Upper lobe of right lung (tissue), 1 donor: ENCODE measurements at regions not wholly inside any gene's neighbourhood (a gene's known extent, or its start where the extent isn't known, plus 50 kb on each side); places are given as distances from the start of the nearest gene placed in this dataset.
"Not testable (repeated sequence)": the region's sequence is repeated elsewhere in the genome, so short reads cannot be mapped to it uniquely, and the experiment has no call there.

Experiments
- ATAC-seq: fragments of 200-7000 bp; cut with Tn5 transposase; one replicate; pipeline ENCODE4 v1.9.1; 2020; ENCODE audit warnings: mild to moderate bottlenecking, moderate library complexity
- DNase-seq: peaks from one replicate; pipeline ENCODE4 v3.0.0-alpha.2; 2020
- H3K27ac ChIP-seq: fragments of 200-600 bp; one replicate; pipeline ENCODE4 v1.8.0; 2022
- H3K27me3 ChIP-seq: fragments of 200-600 bp; one replicate; pipeline ENCODE4 v1.8.0; 2022; ENCODE audit warnings: mild to moderate bottlenecking
- H3K36me3 ChIP-seq: fragments of 200-600 bp; one replicate; pipeline ENCODE4 v1.8.0; 2022
- H3K4me1 ChIP-seq: fragments of 200-600 bp; one replicate; pipeline ENCODE4 v1.8.0; 2022
- H3K4me3 ChIP-seq: fragments of 200-600 bp; one replicate; pipeline ENCODE4 v1.8.0; 2022; ENCODE audit warnings: mild to moderate bottlenecking
- H3K9me3 ChIP-seq: fragments of 200-600 bp; one replicate; pipeline ENCODE4 v1.8.0; 2022
- intact Hi-C: fragments of 100-400 bp; cut with DNase I; formaldehyde crosslinking; loops from one replicate; pipeline ENCODE4 v1.11.0; 2022
- TF ChIP-seq, protein P1 (sequence below): fragments of 200-600 bp; IDR thresholded peaks from one replicate; pipeline ENCODE4 v1.8.0; 2022; ENCODE audit warnings: antibody characterized with exemption
- donor health status: DM: no; HTN: yes; CAD: no; lungs with severe emphysema.

DNA sequence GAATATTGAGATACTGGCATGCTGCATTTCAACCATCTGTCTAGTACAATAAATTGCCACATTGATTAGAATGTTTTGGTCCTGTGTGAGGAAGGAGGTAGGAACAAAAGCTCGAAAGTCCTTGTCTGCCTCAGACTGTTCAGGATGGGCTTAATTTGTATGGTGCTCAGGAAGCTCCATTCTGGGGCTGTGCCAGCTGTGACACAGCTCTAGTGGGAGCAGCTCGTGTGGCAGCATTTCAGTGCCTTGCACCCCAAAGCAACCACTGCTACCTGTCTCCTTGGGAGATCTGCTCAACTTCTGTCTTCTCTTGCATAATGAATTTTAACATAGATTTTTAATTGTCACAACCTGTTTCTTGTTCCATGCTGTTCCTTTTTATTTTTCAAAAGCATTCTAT lies 144.4 kb upstream of the THUMPD2 start:
- H3K4me3 ChIP-seq: no peak overlapping the region
- intact Hi-C loops: no loop called here
- TF ChIP-seq, protein P1, sequence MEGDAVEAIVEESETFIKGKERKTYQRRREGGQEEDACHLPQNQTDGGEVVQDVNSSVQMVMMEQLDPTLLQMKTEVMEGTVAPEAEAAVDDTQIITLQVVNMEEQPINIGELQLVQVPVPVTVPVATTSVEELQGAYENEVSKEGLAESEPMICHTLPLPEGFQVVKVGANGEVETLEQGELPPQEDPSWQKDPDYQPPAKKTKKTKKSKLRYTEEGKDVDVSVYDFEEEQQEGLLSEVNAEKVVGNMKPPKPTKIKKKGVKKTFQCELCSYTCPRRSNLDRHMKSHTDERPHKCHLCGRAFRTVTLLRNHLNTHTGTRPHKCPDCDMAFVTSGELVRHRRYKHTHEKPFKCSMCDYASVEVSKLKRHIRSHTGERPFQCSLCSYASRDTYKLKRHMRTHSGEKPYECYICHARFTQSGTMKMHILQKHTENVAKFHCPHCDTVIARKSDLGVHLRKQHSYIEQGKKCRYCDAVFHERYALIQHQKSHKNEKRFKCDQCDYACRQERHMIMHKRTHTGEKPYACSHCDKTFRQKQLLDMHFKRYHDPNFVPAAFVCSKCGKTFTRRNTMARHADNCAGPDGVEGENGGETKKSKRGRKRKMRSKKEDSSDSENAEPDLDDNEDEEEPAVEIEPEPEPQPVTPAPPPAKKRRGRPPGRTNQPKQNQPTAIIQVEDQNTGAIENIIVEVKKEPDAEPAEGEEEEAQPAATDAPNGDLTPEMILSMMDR: no peak
- peaks cover 7% of the 10 kb centered on the region for H3K27me3 ChIP-seq
- no peak for DNase-seq
- H3K36me3 ChIP-seq: no peaks in the 10 kb centered on the region
- ATAC-seq: no peak
- no peaks in the 10 kb centered on the region for H3K4me1 ChIP-seq
- no peak overlapping the region for H3K27ac ChIP-seq
- no peaks in the 10 kb centered on the region for H3K9me3 ChIP-seq

DNA sequence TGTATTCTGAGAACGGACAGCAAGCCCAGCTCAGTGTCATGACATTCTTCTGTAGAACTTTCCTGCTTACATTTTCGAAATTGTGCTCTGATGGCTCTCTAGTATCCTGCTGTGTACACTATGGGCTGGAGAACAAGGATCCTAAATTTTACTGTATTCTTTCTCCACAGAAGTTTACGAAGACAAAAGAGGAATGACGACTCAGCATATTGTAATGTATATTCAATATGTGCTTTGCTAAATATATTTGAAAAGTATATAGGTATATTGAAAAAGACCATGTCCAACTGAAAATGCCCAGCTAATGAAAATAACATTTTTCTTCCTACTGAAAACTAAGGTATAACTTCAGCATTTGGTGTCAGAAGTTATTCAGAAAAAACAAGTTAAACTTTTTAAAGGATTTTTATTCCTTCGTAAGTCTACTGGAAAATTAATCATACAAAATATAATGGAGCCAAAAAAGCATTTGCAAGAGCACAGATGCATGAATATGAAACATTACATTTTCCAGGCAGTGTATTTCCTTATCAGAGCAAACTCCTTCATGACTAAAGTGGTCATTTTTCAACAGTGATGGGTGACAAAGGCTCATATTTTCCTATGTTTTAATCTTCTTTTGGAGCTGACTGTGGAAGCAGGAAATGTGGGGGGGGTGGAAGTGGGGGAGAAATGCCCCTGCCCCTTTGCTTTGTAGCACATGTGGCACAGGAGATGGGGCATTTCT lies 143.8 kb upstream of the THUMPD2 start:
- intact Hi-C loops: no loop called here
- DNase-seq: no peak
- Histone ChIP-seq H3K9me3 (no peaks in the 10 kb centered on the region), H3K36me3 (no peaks in the 10 kb centered on the region), H3K4me3 (no peak overlapping the region), H3K4me1 (no peaks in the 10 kb centered on the region), H3K27me3 (peaks cover 7% of the 10 kb centered on the region), H3K27ac (no peak overlapping the region)
- ATAC-seq: no peak
- TF ChIP-seq, protein P1: no peak

DNA sequence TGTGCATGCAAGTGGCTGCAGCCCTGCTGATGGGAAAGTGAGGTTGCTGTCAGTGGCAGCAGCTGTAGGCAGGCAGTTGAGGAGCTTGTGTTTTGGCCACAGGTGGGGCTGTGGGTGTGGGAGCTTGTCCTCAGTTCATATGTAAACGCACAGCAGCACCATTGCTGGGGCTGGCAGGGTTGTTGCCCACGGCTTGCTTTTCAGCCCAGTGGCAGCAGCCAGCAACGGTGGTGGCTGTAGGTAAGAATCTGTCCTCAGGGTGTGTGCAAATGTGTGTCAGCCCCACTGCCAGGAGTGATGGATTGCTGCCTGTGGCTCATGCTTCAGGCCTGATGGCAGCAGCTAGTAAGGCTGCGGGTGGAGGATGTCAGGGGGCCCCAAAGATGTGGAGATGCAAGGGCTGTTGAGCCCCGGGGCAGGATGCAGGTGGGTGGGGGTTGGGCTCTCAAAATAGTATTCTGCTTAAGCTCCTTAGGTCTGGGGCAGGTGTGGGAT lies 141.3 kb upstream of the THUMPD2 start:
- TF ChIP-seq, protein P1: no peak
- ATAC-seq (no peak), DNase-seq (no peak)
- H3K27ac ChIP-seq: no peak overlapping the region
- H3K9me3 ChIP-seq: no peaks in the 10 kb centered on the region
- no peak overlapping the region for H3K4me3 ChIP-seq
- intact Hi-C loops: no loop called here
- peaks cover 1% of the 10 kb centered on the region for H3K27me3 ChIP-seq
- H3K36me3 ChIP-seq: no peaks in the 10 kb centered on the region
- H3K4me1 ChIP-seq: no peaks in the 10 kb centered on the region

DNA sequence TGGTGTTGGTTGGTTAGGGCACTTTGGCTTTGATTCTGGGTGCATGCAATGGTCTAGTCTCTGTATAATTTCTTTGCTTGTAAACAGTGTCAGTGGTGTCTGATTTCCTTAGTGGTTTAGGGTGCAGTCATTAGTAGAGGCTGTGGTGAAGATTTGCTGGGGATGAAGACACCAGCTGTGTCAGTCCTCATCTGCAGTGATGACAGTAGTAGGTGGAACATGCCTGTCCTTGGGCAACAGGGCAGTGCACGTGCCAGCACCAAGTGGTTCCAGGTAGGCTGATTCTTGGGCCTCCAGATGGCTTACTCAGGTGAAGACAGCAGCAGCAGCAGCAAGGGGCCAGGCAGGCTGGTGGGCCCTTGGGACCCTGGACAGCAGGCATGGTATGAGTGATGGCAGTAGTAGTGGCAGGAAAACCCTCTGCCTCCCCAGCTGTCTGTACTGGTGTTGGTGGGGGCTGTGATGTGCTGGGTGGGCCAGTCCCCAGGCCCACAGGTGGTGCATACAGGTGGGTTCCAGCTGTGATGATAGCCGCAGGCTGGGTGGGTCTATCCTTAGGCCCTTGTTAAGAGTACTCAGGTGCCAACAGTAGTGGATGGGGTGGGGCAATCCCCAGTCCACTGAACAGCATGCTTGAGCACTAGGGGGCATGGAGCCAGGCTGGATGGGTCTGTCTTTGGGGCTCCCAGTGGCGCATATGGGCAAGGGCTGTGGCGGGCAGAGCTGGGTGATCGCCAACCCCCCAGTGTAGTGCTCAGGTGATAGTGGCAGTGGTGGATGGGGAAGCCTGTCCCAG lies 140.7 kb upstream of the THUMPD2 start:
- Histone ChIP-seq H3K27ac (no peak overlapping the region), H3K27me3 (no peaks in the 10 kb centered on the region), H3K4me1 (no peaks in the 10 kb centered on the region), H3K9me3 (no peaks in the 10 kb centered on the region), H3K36me3 (no peaks in the 10 kb centered on the region), H3K4me3 (no peak overlapping the region)
- intact Hi-C loops: no loop called here
- TF ChIP-seq, protein P1: no peak
- DNase-seq (no peak), ATAC-seq (peak; percentile 22)

DNA sequence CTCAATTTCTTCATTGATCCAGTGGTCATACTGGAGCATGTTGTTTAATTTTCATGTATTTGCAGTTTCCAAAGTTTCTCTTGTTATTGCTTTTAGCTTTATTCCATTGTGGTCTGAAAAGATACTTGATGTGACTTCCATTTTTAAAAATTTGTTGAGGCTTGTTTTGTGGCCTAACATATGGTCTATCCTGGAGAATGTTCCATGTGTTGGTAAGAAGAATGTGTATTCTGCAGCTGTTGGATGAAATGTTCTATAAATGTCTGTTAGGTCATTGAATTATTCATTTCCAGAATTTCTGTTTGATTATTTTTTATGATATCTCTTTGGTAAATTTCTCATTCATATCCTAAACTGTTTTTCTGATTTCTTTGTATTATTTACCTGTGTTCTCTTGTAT lies 139.8 kb upstream of the THUMPD2 start:
- Histone ChIP-seq H3K4me1 (no peaks in the 10 kb centered on the region), H3K9me3 (no peaks in the 10 kb centered on the region), H3K36me3 (no peaks in the 10 kb centered on the region), H3K4me3 (no peak overlapping the region), H3K27me3 (no peaks in the 10 kb centered on the region), H3K27ac (no peak overlapping the region)
- no peak for ATAC-seq
- TF ChIP-seq, protein P1: no peak
- no peak for DNase-seq
- intact Hi-C loops: no loop called here

DNA sequence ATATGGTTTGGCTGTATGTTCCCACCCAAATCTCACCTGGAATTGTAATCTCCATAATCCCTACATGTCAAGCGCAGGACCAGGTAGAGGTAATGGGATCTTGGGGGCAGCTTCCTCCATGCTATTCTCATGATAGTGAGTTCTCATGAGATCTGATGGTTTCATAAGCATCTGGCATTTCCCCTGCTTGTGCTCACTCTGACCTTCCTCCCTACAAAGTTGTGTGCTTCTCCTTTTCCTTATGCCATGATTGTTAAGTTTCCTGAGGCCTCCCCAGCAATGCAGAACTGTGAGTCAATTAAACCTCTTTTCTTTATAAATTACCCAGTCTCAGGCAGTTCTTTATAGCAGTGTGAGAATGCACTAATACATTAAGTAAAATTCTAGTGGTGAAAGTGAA lies 138.3 kb upstream of the THUMPD2 start:
- H3K4me3 ChIP-seq, H3K27ac ChIP-seq, H3K9me3 ChIP-seq, DNase-seq, H3K36me3 ChIP-seq, H3K27me3 ChIP-seq, intact Hi-C loops, H3K4me1 ChIP-seq: not testable (repeated sequence)
- ATAC-seq: peak; percentile 55
